ENCODE measurements at regions not wholly inside any gene's neighbourhood (a gene's known extent, or its start where the extent isn't known, plus 50 kb on each side); places are given as distances from the start of the nearest gene placed in this dataset.

DNA sequence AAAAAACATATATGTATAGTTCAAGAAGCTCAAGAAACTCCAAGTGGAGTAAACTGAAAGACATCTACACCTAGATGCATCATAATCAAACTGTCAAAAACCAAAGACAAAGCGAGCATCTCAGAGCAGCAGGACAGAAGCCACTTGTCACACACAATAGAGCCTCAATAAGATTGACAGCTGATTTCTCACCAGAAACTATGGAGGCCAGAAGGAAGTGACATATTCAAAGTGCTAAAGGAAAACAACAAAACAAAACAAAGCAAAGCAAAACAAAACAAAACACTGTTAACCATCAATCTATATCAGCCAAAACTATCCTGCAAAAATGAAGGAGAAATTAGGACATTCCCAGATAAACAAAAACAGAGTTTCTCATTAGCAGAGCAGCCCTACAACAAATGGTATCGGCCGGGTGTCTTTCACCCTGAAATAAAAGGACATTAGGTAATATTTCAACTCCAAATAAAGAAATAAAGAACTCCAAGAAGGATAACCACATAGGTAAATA, 65.8 kb upstream of the SEPTIN5 start:
- H3K4me1 Mint-ChIP-seq (ENCODE audit: low read depth): no peaks in the 10 kb centered on the region
- DNase-seq: no peak
- H3K27me3 Mint-ChIP-seq: peaks cover 40% of the 10 kb centered on the region
- no peak for ATAC-seq (ENCODE audit: poor library complexity)
- intact Hi-C loops (cut with DNase I, micrococcal nuclease): no loop called here
- Histone ChIP-seq H3K9me3 (ENCODE audit: control insufficient read depth in 1 of 2, insufficient read depth in 1 of 2, low read length in 2 of 2) (peaks cover 20 to 24% of the 10 kb centered on the region in 2 experiments), H3K27ac (ENCODE audit: low read depth in 1 of 2, low read length in 2 of 2) (no peak overlapping the region), H3K27me3 (ENCODE audit: control insufficient read depth in 1 of 2, insufficient read depth in 2 of 2, low read length in 2 of 2) (peaks cover 10 to 17% of the 10 kb centered on the region in 2 experiments), H3K4me1 (ENCODE audit: insufficient read depth, low read length) (no peaks in the 10 kb centered on the region), H3K4me3 (ENCODE audit: low read length) (no peak overlapping the region), H3K36me3 (ENCODE audit: insufficient read depth, low read length) (no peaks in the 10 kb centered on the region)
- peaks cover 9% of the 10 kb centered on the region for H3K9me3 Mint-ChIP-seq
- TF ChIP-seq CTCF (IDR thresholded peaks at IDR 0.05): no peak
- ChIA-PET POLR2A (no interaction called here), CTCF (interaction anchor here (1.0 kb wide), 1 partner anchor 1176 kb away, joined by 3 read pairs; no protein-coding TSS in a partner anchor)
- H3K36me3 Mint-ChIP-seq (ENCODE audit: low read depth): no peaks in the 10 kb centered on the region
- no peak overlapping the region for H3K27ac Mint-ChIP-seq
- H3K4me3 Mint-ChIP-seq: no peak overlapping the region

DNA sequence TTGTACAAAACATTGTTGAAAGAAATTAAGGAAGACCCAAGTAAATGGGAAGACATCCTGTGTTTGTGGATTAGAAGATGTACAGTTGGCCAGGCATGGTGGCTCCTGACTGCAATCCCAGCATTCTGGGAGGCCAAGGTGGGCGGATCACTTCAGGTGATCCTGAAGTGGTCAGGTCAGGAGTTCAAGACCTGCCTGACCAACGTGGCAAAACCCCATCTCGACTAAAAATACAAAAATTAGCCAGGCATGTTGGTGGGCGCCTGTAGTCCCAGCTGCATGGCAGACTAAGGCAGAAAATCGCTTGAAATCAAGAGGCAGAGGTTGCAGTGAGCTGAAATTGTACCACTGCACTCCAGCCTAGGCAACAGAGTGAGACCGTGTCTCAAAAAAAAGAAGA, 62.0 kb upstream of the SEPTIN5 start:
- Histone ChIP-seq H3K27me3 (ENCODE audit: control insufficient read depth in 1 of 2, insufficient read depth in 2 of 2, low read length in 2 of 2) (peaks cover 0 to 3% of the 10 kb centered on the region in 2 experiments), H3K9me3 (ENCODE audit: control insufficient read depth in 1 of 2, insufficient read depth in 1 of 2, low read length in 2 of 2) (peaks cover 14 to 20% of the 10 kb centered on the region in 2 experiments), H3K36me3 (ENCODE audit: insufficient read depth, low read length) (no peaks in the 10 kb centered on the region), H3K27ac (ENCODE audit: low read depth in 1 of 2, low read length in 2 of 2) (no peak overlapping the region), H3K4me1 (ENCODE audit: insufficient read depth, low read length) (no peaks in the 10 kb centered on the region), H3K4me3 (ENCODE audit: low read length) (no peak overlapping the region)
- ATAC-seq (ENCODE audit: poor library complexity) (no peak), DNase-seq (no peak)
- no peak for TF ChIP-seq CTCF (IDR thresholded peaks at IDR 0.05)
- intact Hi-C loops (cut with DNase I, micrococcal nuclease): no loop called here
- Mint-ChIP-seq H3K4me1 (ENCODE audit: low read depth) (no peaks in the 10 kb centered on the region), H3K36me3 (ENCODE audit: low read depth) (no peaks in the 10 kb centered on the region), H3K27me3 (peaks cover 19% of the 10 kb centered on the region), H3K9me3 (peaks cover 9% of the 10 kb centered on the region), H3K4me3 (no peak overlapping the region), H3K27ac (no peak overlapping the region)
- ChIA-PET POLR2A (no interaction called here), CTCF (no interaction called here)

- H3K27me3 ChIP-seq (ENCODE audit: control insufficient read depth in 1 of 2, insufficient read depth in 2 of 2, low read length in 2 of 2): no peaks in the 10 kb centered on the region
- H3K9me3 ChIP-seq (ENCODE audit: control insufficient read depth in 1 of 2, insufficient read depth in 1 of 2, low read length in 2 of 2): peaks cover 1 to 4% of the 10 kb centered on the region in 2 experiments
- Mint-ChIP-seq H3K4me1 (ENCODE audit: low read depth) (no peaks in the 10 kb centered on the region), H3K27me3 (peaks cover 6% of the 10 kb centered on the region), H3K4me3 (no peak overlapping the region), H3K27ac (no peak overlapping the region), H3K36me3 (ENCODE audit: low read depth) (no peaks in the 10 kb centered on the region), H3K9me3 (peaks cover under 1% of the 10 kb centered on the region)
- no peak overlapping the region for H3K4me3 ChIP-seq (ENCODE audit: low read length)
- no peaks in the 10 kb centered on the region for H3K4me1 ChIP-seq (ENCODE audit: insufficient read depth, low read length)
- H3K27ac ChIP-seq (ENCODE audit: low read depth in 1 of 2, low read length in 2 of 2): no peak overlapping the region
- no peak for ATAC-seq (ENCODE audit: poor library complexity)
- no peaks in the 10 kb centered on the region for H3K36me3 ChIP-seq (ENCODE audit: insufficient read depth, low read length)
- intact Hi-C loops (cut with DNase I, micrococcal nuclease): no loop called here
- ChIA-PET POLR2A (no interaction called here), CTCF (no interaction called here)
- DNase-seq: no peak
- TF ChIP-seq CTCF (IDR thresholded peaks at IDR 0.05): no peak
These were observed 59.8 kb upstream of the SEPTIN5 start for GRCh38 chr22:19654338-19654987.
